ENCODE measurements at regions not wholly inside any gene's neighbourhood (a gene's known extent, or its start where the extent isn't known, plus 50 kb on each side); places are given as distances from the start of the nearest gene placed in this dataset.

- TF ChIP-seq CTCF (IDR thresholded peaks at IDR 0.05; ENCODE audit: insufficient read depth, low read length, poor library complexity, severe bottlenecking): no peak
- DNase-seq (ENCODE audit: low read depth): no peak
- no peaks in the 10 kb centered on the region for H3K36me3 ChIP-seq (ENCODE audit: control insufficient read depth, insufficient read depth, low read length)
Measured at GRCh38 chr2:181264441-181264840, 192.7 kb upstream of the ITGA4 start.

GRCh38 chr2:181266614-181267013 lies 190.6 kb upstream of the ITGA4 start:
- Histone ChIP-seq H3K36me3 (ENCODE audit: control insufficient read depth, insufficient read depth, low read length) (no peaks in the 10 kb centered on the region), H3K27me3 (ENCODE audit: control insufficient read depth, insufficient read depth, low read length) (no peaks in the 10 kb centered on the region)

More at GRCh38 chr2:181264441-181264840, 192.7 kb upstream of the ITGA4 start:
- no peak overlapping the region for H3K4me3 ChIP-seq (ENCODE audit: low read depth, low read length)
- no peaks in the 10 kb centered on the region for H3K27me3 ChIP-seq (ENCODE audit: control insufficient read depth, insufficient read depth, low read length)

GRCh38 chr2:181268174-181268867 lies 188.9 kb upstream of the ITGA4 start:
- Histone ChIP-seq H3K27me3 (ENCODE audit: control insufficient read depth, insufficient read depth, low read length) (no peaks in the 10 kb centered on the region), H3K4me3 (ENCODE audit: low read depth, low read length) (no peak overlapping the region), H3K36me3 (ENCODE audit: control insufficient read depth, insufficient read depth, low read length) (no peaks in the 10 kb centered on the region)
- TF ChIP-seq CTCF (IDR thresholded peaks at IDR 0.05; ENCODE audit: insufficient read depth, low read length, poor library complexity, severe bottlenecking): no peak
- no peak for DNase-seq (ENCODE audit: low read depth)

More at GRCh38 chr2:181266614-181267013, 190.6 kb upstream of the ITGA4 start:
- no peak for DNase-seq (ENCODE audit: low read depth)
- H3K4me3 ChIP-seq (ENCODE audit: low read depth, low read length): no peak overlapping the region
- no peak for TF ChIP-seq CTCF (IDR thresholded peaks at IDR 0.05; ENCODE audit: insufficient read depth, low read length, poor library complexity, severe bottlenecking)

GRCh38 chr2:181273986-181274385 lies 183.2 kb upstream of the ITGA4 start:
- Histone ChIP-seq H3K27me3 (ENCODE audit: control insufficient read depth, insufficient read depth, low read length) (no peaks in the 10 kb centered on the region), H3K4me3 (ENCODE audit: low read depth, low read length) (no peak overlapping the region), H3K36me3 (ENCODE audit: control insufficient read depth, insufficient read depth, low read length) (no peaks in the 10 kb centered on the region)
- TF ChIP-seq CTCF (IDR thresholded peaks at IDR 0.05; ENCODE audit: insufficient read depth, low read length, poor library complexity, severe bottlenecking): no peak
- no peak for DNase-seq (ENCODE audit: low read depth)

- DNase-seq (ENCODE audit: low read depth): no peak
- no peak for TF ChIP-seq CTCF (IDR thresholded peaks at IDR 0.05; ENCODE audit: insufficient read depth, low read length, poor library complexity, severe bottlenecking)
- Histone ChIP-seq H3K36me3 (ENCODE audit: control insufficient read depth, insufficient read depth, low read length) (no peaks in the 10 kb centered on the region), H3K4me3 (ENCODE audit: low read depth, low read length) (no peak overlapping the region), H3K27me3 (ENCODE audit: control insufficient read depth, insufficient read depth, low read length) (no peaks in the 10 kb centered on the region)
Measured at GRCh38 chr2:181275643-181276070, 181.5 kb upstream of the ITGA4 start.
